HEK293 (cell line): ENCODE measurements at regions not wholly inside any gene's neighbourhood (a gene's known extent, or its start where the extent isn't known, plus 50 kb on each side); places are given as distances from the start of the nearest gene placed in this dataset.

ENCODE experiments used
- CTCF ChIA-PET: fragments of 350-600 bp; formaldehyde crosslinking; extraction: SDS; loops from one replicate; lab custom pipeline; 2021; ENCODE audit warnings: antibody characterized with exemption; lab: Yijun Ruan, JAX
- POLR2A ChIA-PET: fragments of 300-600 bp; formaldehyde crosslinking; extraction: SDS; loops from one replicate; lab custom pipeline; 2020; ENCODE audit warnings: antibody characterized with exemption, inconsistent platforms; lab: Yijun Ruan, JAX
- H3K27ac ChIP-seq: fragments of 200-500 bp; sonication (Bioruptor generic); 2 replicates; pipeline ENCODE4 v1.5.1; 2014; ENCODE audit warnings: low read depth, low read length, control low read depth, inconsistent platforms; ENCODE audit errors: extremely low read depth
- H3K36me3 ChIP-seq, 2 experiments: fragments of 200-500 bp in 1 of 2; sonication (Bioruptor generic) in 1 of 2; 1 replicate in 1 of 2; 2 replicates in 1 of 2; pipeline ENCODE4 v1.5.1; 2014 to 2017; ENCODE audit warnings: inconsistent platforms in 2 of 2, low read length in 2 of 2; ENCODE audit not compliant: control insufficient read depth in 2 of 2, insufficient read depth in 1 of 2
- H3K4me1 ChIP-seq: fragments of 200-500 bp; sonication (Bioruptor generic); 2 replicates; pipeline ENCODE4 v1.5.1; 2014; ENCODE audit warnings: mild to moderate bottlenecking, low read length, inconsistent platforms; ENCODE audit not compliant: control insufficient read depth, insufficient read depth
- H3K4me3 ChIP-seq: 2 replicates; pipeline ENCODE4 v1.5.1; 2011; ENCODE audit warnings: low read depth, mild to moderate bottlenecking, control low read depth, low read length, moderate library complexity
- H3K9me3 ChIP-seq: fragments of 200-500 bp; sonication (Bioruptor generic); 2 replicates; pipeline ENCODE4 v1.5.1; 2014; ENCODE audit warnings: low read depth, low read length, inconsistent platforms; ENCODE audit not compliant: control insufficient read depth, insufficient read depth
- BCL11B ChIP-seq: fragments of 450-650 bp; formaldehyde crosslinking; IDR thresholded peaks from 2 replicates; pipeline ENCODE4 v1.5.1; 2016; ENCODE audit warnings: low read depth, missing biosample characterization, missing genetic modification characterization
- FEZF1 ChIP-seq: fragments of 450-650 bp; formaldehyde crosslinking; IDR thresholded peaks from 2 replicates; pipeline ENCODE4 v1.5.1; 2016; ENCODE audit warnings: missing biosample characterization, missing genetic modification characterization
- HIC1 ChIP-seq: fragments of 450-650 bp; formaldehyde crosslinking; IDR thresholded peaks from 2 replicates; pipeline ENCODE4 v1.5.1; 2016; ENCODE audit warnings: missing biosample characterization, missing genetic modification characterization
- INSM2 ChIP-seq: fragments of 450-650 bp; formaldehyde crosslinking; IDR thresholded peaks from 2 replicates; pipeline ENCODE4 v1.5.1; 2016; ENCODE audit warnings: missing biosample characterization, missing genetic modification characterization
- KLF16 ChIP-seq: fragments of 450-650 bp; formaldehyde crosslinking; IDR thresholded peaks from 2 replicates; pipeline ENCODE4 v1.5.1; 2017; ENCODE audit warnings: missing biosample characterization, missing genetic modification characterization
- KLF17 ChIP-seq: fragments of 450-650 bp; formaldehyde crosslinking; IDR thresholded peaks from 2 replicates; pipeline ENCODE4 v1.5.1; 2016; ENCODE audit warnings: missing biosample characterization, missing genetic modification characterization
- YY2 ChIP-seq: fragments of 450-650 bp; formaldehyde crosslinking; IDR thresholded peaks from 2 replicates; pipeline ENCODE4 v1.5.1; 2016; ENCODE audit warnings: missing biosample characterization, missing genetic modification characterization
- ZBTB1 ChIP-seq: fragments of 450-650 bp; formaldehyde crosslinking; IDR thresholded peaks from 2 replicates; pipeline ENCODE4 v1.5.1; 2016; ENCODE audit warnings: missing biosample characterization, missing genetic modification characterization
- ZBTB8A ChIP-seq: fragments of 450-650 bp; formaldehyde crosslinking; IDR thresholded peaks from 2 replicates; pipeline ENCODE4 v1.5.1; 2016; ENCODE audit warnings: missing biosample characterization, missing genetic modification characterization
- ZEB2 ChIP-seq: fragments of 450-650 bp; formaldehyde crosslinking; IDR thresholded peaks from 2 replicates; pipeline ENCODE4 v1.5.1; 2016; ENCODE audit warnings: missing biosample characterization, missing genetic modification characterization
- ZNF138 ChIP-seq: fragments of 450-650 bp; formaldehyde crosslinking; IDR thresholded peaks from 2 replicates; pipeline ENCODE4 v1.5.1; 2016; ENCODE audit warnings: missing biosample characterization, missing genetic modification characterization, borderline replicate concordance
- ZNF157 ChIP-seq: fragments of 450-650 bp; formaldehyde crosslinking; IDR thresholded peaks from 2 replicates; pipeline ENCODE4 v1.5.1; 2016; ENCODE audit warnings: missing biosample characterization, missing genetic modification characterization
- ZNF488 ChIP-seq: fragments of 450-650 bp; formaldehyde crosslinking; IDR thresholded peaks from 2 replicates; pipeline ENCODE4 v1.5.1; 2016; ENCODE audit warnings: missing biosample characterization, missing genetic modification characterization
- ZNF514 ChIP-seq: fragments of 450-650 bp; formaldehyde crosslinking; IDR thresholded peaks from 2 replicates; pipeline ENCODE4 v1.5.1; 2016; ENCODE audit warnings: missing biosample characterization, missing genetic modification characterization
- ZNF521 ChIP-seq: fragments of 450-650 bp; formaldehyde crosslinking; IDR thresholded peaks from 2 replicates; pipeline ENCODE4 v1.5.1; 2017; ENCODE audit warnings: missing biosample characterization, mild to moderate bottlenecking, missing genetic modification characterization
- ZNF529 ChIP-seq: fragments of 450-650 bp; formaldehyde crosslinking; IDR thresholded peaks from 2 replicates; pipeline ENCODE4 v1.5.1; 2017; ENCODE audit warnings: missing genetic modification characterization, missing biosample characterization; ENCODE audit not compliant: insufficient replicate concordance
- ZNF626 ChIP-seq: fragments of 450-650 bp; sonication (Bioruptor Pico); formaldehyde crosslinking; IDR thresholded peaks from 2 replicates; pipeline ENCODE4 v1.5.1; 2018; ENCODE audit warnings: missing biosample characterization, missing genetic modification characterization, inconsistent platforms
- ZNF747 ChIP-seq: fragments of 450-650 bp; formaldehyde crosslinking; IDR thresholded peaks from 2 replicates; pipeline ENCODE4 v1.5.1; 2016; ENCODE audit warnings: missing biosample characterization, missing genetic modification characterization
- ZSCAN30 ChIP-seq: fragments of 450-650 bp; IDR thresholded peaks from 2 replicates; pipeline ENCODE4 v1.5.1; 2018; ENCODE audit warnings: missing biosample characterization, mild to moderate bottlenecking, missing genetic modification characterization, moderate library complexity
- ZSCAN5A ChIP-seq: fragments of 450-650 bp; formaldehyde crosslinking; IDR thresholded peaks from 2 replicates; pipeline ENCODE4 v1.5.1; 2016; ENCODE audit warnings: missing biosample characterization, missing genetic modification characterization

- no peaks in the 10 kb centered on the region for H3K9me3 ChIP-seq
- ChIA-PET CTCF (no interaction called here), POLR2A (no interaction called here)
- H3K27ac ChIP-seq = no peak overlapping the region
- no peak overlapping the region for H3K4me3 ChIP-seq
- no peaks in the 10 kb centered on the region for H3K36me3 ChIP-seq
- no peaks in the 10 kb centered on the region for H3K4me1 ChIP-seq
- TF ChIP-seq ZEB2 (tag by site-specific recombination) (no peak), ZSCAN5A (no peak), INSM2 (tag by site-specific recombination) (no peak), ZNF626 (tag by site-specific recombination) (no peak), ZNF488 (tag by site-specific recombination) (no peak), ZNF514 (tag by site-specific recombination) (no peak), BCL11B (tag by site-specific recombination) (no peak), ZBTB1 (tag by site-specific recombination) (no peak), ZNF521 (tag by site-specific recombination) (no peak), ZSCAN30 (tag by site-specific recombination) (no peak), ZNF157 (tag by site-specific recombination) (no peak)
Observed at GRCh38 chr4:31917334-31917733, 1197.2 kb downstream of the PCDH7 start.

- H3K4me3 ChIP-seq = no peak overlapping the region
- no peaks in the 10 kb centered on the region for H3K36me3 ChIP-seq
- ChIA-PET POLR2A (no interaction called here), CTCF (no interaction called here)
- H3K27ac ChIP-seq = no peak overlapping the region
- TF ChIP-seq KLF17 (tag by site-specific recombination) (no peak), HIC1 (no peak), ZNF747 (tag by site-specific recombination) (no peak), ZBTB8A (tag by site-specific recombination) (no peak), KLF16 (tag by site-specific recombination) (no peak), FEZF1 (tag by site-specific recombination) (no peak), ZNF529 (tag by site-specific recombination) (no peak), YY2 (tag by site-specific recombination) (no peak), ZNF138 (no peak)
- H3K9me3 ChIP-seq = no peaks in the 10 kb centered on the region
- H3K4me1 ChIP-seq = no peaks in the 10 kb centered on the region
Observed at GRCh38 chr4:31918891-31919290, 1198.7 kb downstream of the PCDH7 start.
